Fibroblast of peridontal ligament (primary cell): ENCODE measurements at regions not wholly inside any gene's neighbourhood (a gene's known extent, or its start where the extent isn't known, plus 50 kb on each side); places are given as distances from the start of the nearest gene placed in this dataset.
"Not testable (repeated sequence)": the region's sequence is repeated elsewhere in the genome, so short reads cannot be mapped to it uniquely, and the experiment has no call there.

Experiments
- DNase-seq: peaks from one replicate; pipeline ENCODE4 v3.0.0-alpha.2; 2010; ENCODE audit errors: extremely low read depth

- no peak for DNase-seq
These were observed 480.0 kb upstream of the SALL3 start for GRCh38 chr18:78499586-78499985.

GRCh38 chr18:78501251-78501650 lies 478.4 kb upstream of the SALL3 start:
- no peak for DNase-seq

GRCh38 chr18:78503129-78503528 lies 476.5 kb upstream of the SALL3 start:
- no peak for DNase-seq

GRCh38 chr18:78505851-78506461 lies 473.7 kb upstream of the SALL3 start:
- no peak for DNase-seq

- DNase-seq, result no peak
These were observed 472.4 kb upstream of the SALL3 start for GRCh38 chr18:78507217-78507616.

- not testable (repeated sequence) for DNase-seq
These were observed 471.3 kb upstream of the SALL3 start for GRCh38 chr18:78508228-78508824.

- DNase-seq, result no peak
These were observed 469.5 kb upstream of the SALL3 start for GRCh38 chr18:78510091-78510490.

GRCh38 chr18:78510636-78511035 lies 469.0 kb upstream of the SALL3 start:
- no peak for DNase-seq

- no peak for DNase-seq
These were observed 467.7 kb upstream of the SALL3 start for GRCh38 chr18:78511666-78512601.

GRCh38 chr18:78514910-78515670 lies 464.5 kb upstream of the SALL3 start:
- DNase-seq, result no peak

GRCh38 chr18:78517328-78517727 lies 462.3 kb upstream of the SALL3 start:
- DNase-seq, result no peak

- DNase-seq, result no peak
These were observed 461.6 kb upstream of the SALL3 start for GRCh38 chr18:78517973-78518372.

GRCh38 chr18:78518805-78519204 lies 460.8 kb upstream of the SALL3 start:
- no peak for DNase-seq

- no peak for DNase-seq
These were observed 460.1 kb upstream of the SALL3 start for GRCh38 chr18:78519394-78520062.

GRCh38 chr18:78521136-78521535 lies 458.5 kb upstream of the SALL3 start:
- no peak for DNase-seq

GRCh38 chr18:78521744-78522143 lies 457.9 kb upstream of the SALL3 start:
- DNase-seq, result no peak

- no peak for DNase-seq
These were observed 457.1 kb upstream of the SALL3 start for GRCh38 chr18:78522507-78522906.

- no peak for DNase-seq
These were observed 455.8 kb upstream of the SALL3 start for GRCh38 chr18:78523850-78524249.

- no peak for DNase-seq
These were observed 454.1 kb upstream of the SALL3 start for GRCh38 chr18:78525366-78526111.

GRCh38 chr18:78526275-78526674 lies 453.3 kb upstream of the SALL3 start:
- DNase-seq, result no peak
